GM23338 (cell line): ENCODE measurements at regions not wholly inside any gene's neighbourhood (a gene's known extent, or its start where the extent isn't known, plus 50 kb on each side); places are given as distances from the start of the nearest gene placed in this dataset.

Experiments
- CREB1 ChIP-seq: fragments of 250-450 bp; sonication (Bioruptor Pico); IDR thresholded peaks from 2 replicates; pipeline ENCODE4 v1.5.0; 2020; ENCODE audit warnings: low read depth, mild to moderate bottlenecking, moderate library complexity
- CTCF ChIP-seq, 2 experiments: fragments of 200-600 bp in 1 of 2; sonication (generic) in 1 of 2; conservative IDR thresholded peaks; 2 replicates each; pipeline versions ENCODE4 v1.5.1 to v1.6.1; 2016 to 2017; ENCODE audit warnings: antibody characterized with exemption in 2 of 2, low read depth in 2 of 2, mild to moderate bottlenecking in 2 of 2, moderate library complexity in 1 of 2
- ETS1 ChIP-seq: IDR thresholded peaks from 2 replicates; pipeline ENCODE4 v1.6.1; 2016; ENCODE audit warnings: antibody characterized with exemption
- EZH2 ChIP-seq: fragments of 200-600 bp; sonication (generic); IDR thresholded peaks from one replicate; pipeline ENCODE4 v1.8.0; 2017; ENCODE audit warnings: antibody characterized with exemption, mild to moderate bottlenecking, low read depth; ENCODE audit not compliant: unreplicated experiment
- EZH2phosphoT487 ChIP-seq: fragments of 200-600 bp; sonication (generic); IDR thresholded peaks from one replicate; pipeline ENCODE4 v1.8.1; 2018; ENCODE audit warnings: antibody characterized with exemption; ENCODE audit not compliant: unreplicated experiment
- JUNB ChIP-seq: IDR thresholded peaks from one replicate; pipeline ENCODE4 v1.6.1; 2016; ENCODE audit warnings: antibody characterized with exemption; ENCODE audit not compliant: unreplicated experiment
- NANOG ChIP-seq: IDR thresholded peaks from 2 replicates; pipeline ENCODE4 v1.6.1; 2016; ENCODE audit warnings: antibody characterized with exemption, borderline replicate concordance
- POLR2AphosphoS5 ChIP-seq: IDR thresholded peaks from 2 replicates; pipeline ENCODE4 v1.6.1; 2016; ENCODE audit warnings: antibody characterized with exemption, low read depth
- REST ChIP-seq: IDR thresholded peaks from one replicate; pipeline ENCODE4 v1.6.1; 2018; ENCODE audit warnings: antibody characterized with exemption; ENCODE audit not compliant: unreplicated experiment
- STAT1 ChIP-seq: IDR thresholded peaks from one replicate; pipeline ENCODE4 v1.6.1; 2016; ENCODE audit warnings: antibody characterized with exemption; ENCODE audit not compliant: unreplicated experiment

GRCh38 chr17:55842405-55843158 lies 91.7 kb downstream of the PCTP start:
- no peak for TF ChIP-seq ETS1
- no peak for TF ChIP-seq CTCF (conservative IDR thresholded peaks at IDR 0.05; ENCODE audit: low read depth in 2 of 2)
- no peak for TF ChIP-seq EZH2phosphoT487
- TF ChIP-seq JUNB: no peak
- no peak for TF ChIP-seq EZH2
- TF ChIP-seq REST: no peak
- no peak for TF ChIP-seq POLR2AphosphoS5
- TF ChIP-seq CREB1: no peak
- no peak for TF ChIP-seq NANOG
- TF ChIP-seq STAT1: no peak
